GM03348 (cell line): ENCODE measurements at regions not wholly inside any gene's neighbourhood (a gene's known extent, or its start where the extent isn't known, plus 50 kb on each side); places are given as distances from the start of the nearest gene placed in this dataset.

Experiments used
- DNase-seq: peaks from one replicate; pipeline ENCODE4 v3.0.0; 2012; ENCODE audit warnings: low spot score

GRCh38 chr9:16342246-16343020 is 528.0 kb downstream of the BNC2 start:
- DNase-seq: no peak

- DNase-seq: no peak
Observed at GRCh38 chr9:16343249-16344237, 526.9 kb downstream of the BNC2 start.

- DNase-seq: peak; percentile 85
Observed at GRCh38 chr9:16344343-16344742, 526.1 kb downstream of the BNC2 start.

GRCh38 chr9:16345902-16346301 is 524.6 kb downstream of the BNC2 start:
- DNase-seq: no peak

- no peak for DNase-seq
Observed at GRCh38 chr9:16347886-16348285, 522.6 kb downstream of the BNC2 start.

- no peak for DNase-seq
Observed at GRCh38 chr9:16348531-16348930, 521.9 kb downstream of the BNC2 start.

- DNase-seq: no peak
Observed at GRCh38 chr9:16352251-16352650, 518.2 kb downstream of the BNC2 start.

- peak; percentile 22 for DNase-seq
Observed at GRCh38 chr9:16352791-16353401, 517.6 kb downstream of the BNC2 start.

GRCh38 chr9:16356196-16356765 is 514.2 kb downstream of the BNC2 start:
- no peak for DNase-seq

- DNase-seq: no peak
Observed at GRCh38 chr9:16357828-16358227, 512.6 kb downstream of the BNC2 start.

- DNase-seq: no peak
Observed at GRCh38 chr9:16358751-16359150, 511.7 kb downstream of the BNC2 start.
